GM12872 (cell line): ENCODE measurements at regions not wholly inside any gene's neighbourhood (a gene's known extent, or its start where the extent isn't known, plus 50 kb on each side); places are given as distances from the start of the nearest gene placed in this dataset.

Source experiments
- TF ChIP-seq, protein P1 (sequence below): IDR thresholded peaks from 3 replicates; pipeline ENCODE4 v1.5.1; 2011; ENCODE audit warnings: low read depth, mild to moderate bottlenecking, low read length, moderate library complexity; ENCODE audit not compliant: insufficient read depth

DNA sequence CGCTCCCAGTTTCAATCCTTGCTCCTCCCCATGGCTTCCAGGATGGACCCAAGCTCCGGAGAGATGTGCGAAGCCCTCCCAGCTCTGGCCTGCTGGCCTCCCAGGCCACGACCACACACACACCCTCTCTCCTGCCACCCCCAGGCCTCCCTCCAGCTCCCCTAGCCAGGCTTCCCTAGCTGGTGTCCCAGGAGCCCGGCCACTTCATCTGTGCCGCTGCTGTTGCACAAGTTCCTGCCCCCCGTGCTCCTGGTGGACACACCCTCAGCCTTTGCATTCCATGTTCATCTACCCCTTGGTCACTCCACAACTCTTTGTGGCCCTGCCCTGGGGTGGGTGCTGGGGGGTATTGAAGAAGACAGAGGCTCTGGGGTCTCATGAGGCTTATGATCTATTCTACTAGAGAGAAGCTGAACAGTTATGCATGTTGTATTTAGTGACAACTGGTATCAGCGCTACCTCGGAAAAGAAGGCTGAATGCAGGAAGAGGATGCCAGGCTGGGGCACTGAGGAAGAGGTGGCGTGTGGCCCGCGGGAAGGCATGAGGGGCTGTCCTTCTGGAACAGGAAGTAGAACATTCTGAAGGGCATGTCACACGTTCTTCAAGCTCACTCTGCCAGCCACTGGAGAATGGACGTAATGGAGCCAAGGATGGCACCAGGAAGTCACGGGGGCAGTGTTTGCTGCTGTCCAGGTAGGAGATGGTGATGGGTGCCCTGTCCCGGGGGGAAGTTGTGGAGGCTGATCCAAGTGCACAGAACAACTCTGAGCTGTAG lies 172.4 kb downstream of the PSMG1 start:
- TF ChIP-seq, protein P1, sequence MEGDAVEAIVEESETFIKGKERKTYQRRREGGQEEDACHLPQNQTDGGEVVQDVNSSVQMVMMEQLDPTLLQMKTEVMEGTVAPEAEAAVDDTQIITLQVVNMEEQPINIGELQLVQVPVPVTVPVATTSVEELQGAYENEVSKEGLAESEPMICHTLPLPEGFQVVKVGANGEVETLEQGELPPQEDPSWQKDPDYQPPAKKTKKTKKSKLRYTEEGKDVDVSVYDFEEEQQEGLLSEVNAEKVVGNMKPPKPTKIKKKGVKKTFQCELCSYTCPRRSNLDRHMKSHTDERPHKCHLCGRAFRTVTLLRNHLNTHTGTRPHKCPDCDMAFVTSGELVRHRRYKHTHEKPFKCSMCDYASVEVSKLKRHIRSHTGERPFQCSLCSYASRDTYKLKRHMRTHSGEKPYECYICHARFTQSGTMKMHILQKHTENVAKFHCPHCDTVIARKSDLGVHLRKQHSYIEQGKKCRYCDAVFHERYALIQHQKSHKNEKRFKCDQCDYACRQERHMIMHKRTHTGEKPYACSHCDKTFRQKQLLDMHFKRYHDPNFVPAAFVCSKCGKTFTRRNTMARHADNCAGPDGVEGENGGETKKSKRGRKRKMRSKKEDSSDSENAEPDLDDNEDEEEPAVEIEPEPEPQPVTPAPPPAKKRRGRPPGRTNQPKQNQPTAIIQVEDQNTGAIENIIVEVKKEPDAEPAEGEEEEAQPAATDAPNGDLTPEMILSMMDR = no peak

DNA sequence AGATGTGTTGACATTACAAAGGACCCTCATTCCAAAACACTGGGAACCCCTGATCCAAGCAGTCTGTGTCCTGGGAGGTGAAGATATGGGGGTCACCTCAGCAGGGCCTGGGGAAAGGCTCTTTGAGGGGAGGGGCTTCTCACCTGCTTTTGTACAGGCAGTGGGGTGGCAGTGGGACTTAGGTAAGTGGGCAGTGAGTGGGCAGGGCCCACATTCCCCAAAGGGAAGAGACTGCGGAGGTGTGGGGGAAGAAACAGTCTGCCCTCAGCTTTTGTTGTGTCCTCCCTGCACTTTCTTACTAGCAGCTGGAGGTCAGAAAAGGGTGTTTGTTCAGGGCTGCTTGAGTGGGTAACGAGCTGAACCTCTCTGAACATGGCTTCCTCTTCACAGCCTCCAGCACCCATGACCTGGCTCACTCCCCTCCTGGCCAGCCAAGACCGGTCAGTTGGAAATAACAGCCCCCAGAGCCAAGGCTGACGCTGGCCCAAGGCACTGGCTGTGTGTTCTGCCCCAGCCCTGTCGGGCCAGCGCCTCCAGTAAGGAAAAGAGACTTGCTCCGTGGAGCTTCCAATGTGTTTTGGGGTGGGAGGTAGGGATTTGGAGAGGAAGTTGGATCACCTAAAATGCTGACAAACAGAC lies 173.5 kb downstream of the PSMG1 start:
- TF ChIP-seq, protein P1 = no peak

DNA sequence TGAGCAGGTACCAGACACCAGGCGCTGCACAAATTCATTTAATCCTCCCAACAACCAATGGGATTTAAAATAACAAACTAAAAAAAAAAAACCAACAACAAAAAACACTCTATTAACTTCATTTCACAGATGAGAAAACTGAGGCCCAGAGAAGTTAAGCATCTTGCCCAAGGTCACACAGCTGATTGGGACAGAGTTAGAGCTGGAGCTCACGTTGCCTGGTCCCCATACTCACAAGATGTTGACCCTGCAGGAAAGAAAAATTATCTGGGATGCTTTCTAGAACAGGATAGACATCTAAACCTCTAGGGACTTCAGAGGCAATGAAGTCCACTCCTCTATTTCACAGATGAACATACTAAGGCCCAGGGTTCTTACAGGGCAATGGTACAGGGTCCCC lies 175.3 kb downstream of the PSMG1 start:
- TF ChIP-seq, protein P1 = no peak

DNA sequence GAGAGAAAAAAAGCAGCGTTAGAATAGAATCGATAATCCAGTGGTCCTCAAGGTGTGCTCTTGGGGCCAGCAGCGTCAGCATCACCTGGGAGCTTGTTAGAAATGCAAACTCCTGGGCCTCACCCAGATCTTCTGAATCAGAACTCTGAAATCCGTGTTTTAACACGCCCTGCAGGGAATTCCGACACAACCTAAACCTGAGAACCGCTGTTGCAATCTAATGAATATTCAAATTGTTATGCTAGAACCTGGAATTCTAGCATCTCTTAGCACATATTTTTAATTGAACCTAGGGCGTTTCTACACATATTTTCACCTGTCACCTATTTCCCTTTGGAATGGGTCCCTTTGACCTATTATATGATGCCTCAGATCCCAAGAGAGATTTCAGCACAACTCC lies 175.7 kb downstream of the PSMG1 start:
- TF ChIP-seq, protein P1 = no peak

DNA sequence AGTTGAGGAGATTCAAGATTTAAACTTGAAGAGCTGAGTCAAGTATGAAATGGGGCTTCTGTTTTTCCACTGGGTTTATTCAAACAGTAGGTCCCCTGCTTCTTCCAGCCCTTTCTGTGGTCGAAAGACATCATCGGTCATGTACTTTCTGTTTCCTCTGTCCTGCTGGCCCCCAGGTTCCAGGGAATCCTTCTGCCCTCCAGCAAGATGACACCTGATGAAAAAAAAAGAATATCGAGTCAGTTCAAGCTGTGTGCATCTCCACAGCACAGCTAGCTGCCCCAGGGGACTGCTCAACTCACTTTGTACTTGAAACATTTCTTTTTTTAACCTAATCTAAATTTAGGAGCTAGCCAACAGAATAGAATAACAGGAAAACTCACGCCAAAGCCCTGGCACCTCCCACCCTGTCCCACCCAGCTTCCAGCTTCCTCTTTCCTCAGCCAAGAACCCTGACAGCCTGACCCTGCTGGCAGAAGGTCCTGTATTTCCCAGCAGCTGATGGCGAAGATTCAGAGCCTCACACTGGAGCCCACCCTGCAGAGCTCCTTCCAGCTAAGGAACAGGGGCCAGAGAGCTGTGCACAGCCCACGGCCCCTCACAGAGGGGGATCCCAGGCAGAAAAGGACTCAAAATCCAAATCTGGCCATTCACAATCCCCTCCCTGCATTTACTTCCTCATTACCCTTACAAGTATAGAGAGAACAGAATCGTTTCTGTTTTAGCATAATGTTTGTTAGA lies 176.5 kb downstream of the PSMG1 start:
- TF ChIP-seq, protein P1 = no peak

DNA sequence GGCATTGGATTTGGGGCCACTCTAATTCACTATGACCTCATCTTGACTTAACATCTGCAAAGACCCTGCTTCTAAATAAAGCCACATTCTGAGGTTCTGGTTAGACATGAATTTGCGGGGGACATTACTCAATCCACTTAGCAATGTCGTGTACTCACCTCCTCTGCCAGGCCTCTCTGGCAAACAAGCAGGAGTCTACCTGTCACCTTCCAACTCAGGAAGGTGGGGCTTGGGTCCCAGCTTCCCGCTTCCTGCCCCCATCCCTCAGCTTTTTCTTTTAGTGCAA lies 177.8 kb downstream of the PSMG1 start:
- TF ChIP-seq, protein P1 = no peak

DNA sequence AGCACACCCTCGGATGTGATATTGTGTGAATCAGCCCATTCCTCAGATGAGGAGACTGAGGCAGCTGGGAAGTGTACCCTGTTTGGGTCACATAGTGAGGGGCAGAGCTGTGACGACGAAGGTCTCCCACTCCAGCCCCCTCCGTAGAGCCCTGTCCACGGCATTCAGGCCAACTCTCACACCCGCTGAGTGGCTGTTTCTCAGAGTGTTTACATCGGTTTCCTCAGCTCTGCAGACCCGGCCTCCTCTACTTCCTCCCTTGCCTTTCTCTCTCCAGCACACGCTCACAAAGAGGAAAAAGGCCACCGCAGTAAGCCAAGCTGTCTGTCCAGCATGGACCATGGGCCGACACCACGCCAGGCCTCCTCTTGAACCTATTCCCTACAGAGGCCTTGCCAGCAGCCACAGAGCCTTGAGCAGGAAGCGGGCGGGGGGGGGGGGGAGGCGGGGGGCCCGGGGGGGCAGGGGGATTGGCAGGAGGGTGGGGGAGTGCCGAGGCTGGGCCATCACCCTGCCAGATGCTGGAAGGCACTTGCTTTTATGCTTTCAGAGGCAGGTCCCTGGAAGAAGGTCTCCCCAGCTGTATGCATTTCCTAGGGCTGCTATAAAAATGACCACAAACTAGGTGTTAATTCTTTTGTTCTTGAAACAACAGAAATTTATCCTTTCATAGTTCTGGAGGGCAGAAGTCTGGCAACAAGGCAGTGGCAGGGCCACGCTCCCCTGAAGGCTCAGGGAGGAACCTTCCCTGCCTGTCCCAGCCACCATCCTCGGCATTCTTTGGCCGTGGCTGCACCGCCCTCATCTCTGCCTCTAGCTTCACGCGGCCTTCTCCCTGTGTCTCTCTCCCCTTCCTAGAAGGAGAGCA lies 178.4 kb downstream of the PSMG1 start:
- TF ChIP-seq, protein P1 = no peak
